ENCODE measurements at regions not wholly inside any gene's neighbourhood (a gene's known extent, or its start where the extent isn't known, plus 50 kb on each side); places are given as distances from the start of the nearest gene placed in this dataset.

DNA sequence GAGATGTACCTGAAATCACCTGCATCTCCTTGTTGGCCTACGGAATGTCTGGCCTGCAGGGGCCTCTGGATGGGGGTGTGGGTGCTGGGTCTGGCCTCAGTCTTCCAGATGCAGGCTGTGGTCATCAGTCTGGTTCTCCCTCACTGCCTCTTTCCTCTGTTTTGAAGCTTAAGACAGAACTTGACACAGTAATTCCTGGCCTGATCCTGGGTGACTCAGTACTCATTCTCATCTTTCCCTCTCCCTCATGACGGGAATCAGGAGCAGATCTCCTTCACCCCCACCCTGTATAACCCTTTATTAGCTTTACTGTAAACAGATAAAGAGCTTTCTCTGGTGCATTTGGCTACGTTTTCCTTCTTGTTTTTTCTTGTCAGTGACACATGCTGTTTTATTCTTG is 89.3 kb upstream of the ADAMTS16 start:
- Histone ChIP-seq H3K27ac (no peak overlapping the region), H3K4me1 (no peaks in the 10 kb centered on the region), H3K4me3 (no peak overlapping the region), H3K9me3 (no peaks in the 10 kb centered on the region), H3K27me3 (no peaks in the 10 kb centered on the region), H3K36me3 (no peaks in the 10 kb centered on the region)
- no peak for TF ChIP-seq POLR2AphosphoS5 (IDR thresholded peaks at IDR 0.05)
- TF ChIP-seq CTCF (IDR thresholded peaks at IDR 0.05) = no peak
- TF ChIP-seq EP300 (IDR thresholded peaks at IDR 0.05) = no peak
- no peak for TF ChIP-seq POLR2A (IDR thresholded peaks at IDR 0.05)
- no peak for DNase-seq
- 33 to 41% (median 38%) methylated on average over 3 of the region's 3 CpGs for WGBS, 5 donors
- intact Hi-C loops (cut with DNase I; ENCODE audit: low total_unique reads) = no loop called here

- no peak overlapping the region for H3K27ac ChIP-seq
- no peaks in the 10 kb centered on the region for H3K9me3 ChIP-seq
- 83 to 96% (median 91%) methylated on average over 1 of the region's 1 CpG for WGBS, 5 donors
- no peak for DNase-seq
- no peak for TF ChIP-seq EP300 (IDR thresholded peaks at IDR 0.05)
- no peak for TF ChIP-seq POLR2A (IDR thresholded peaks at IDR 0.05)
- no peaks in the 10 kb centered on the region for H3K36me3 ChIP-seq
- no peaks in the 10 kb centered on the region for H3K27me3 ChIP-seq
- no peak overlapping the region for H3K4me3 ChIP-seq
- H3K4me1 ChIP-seq = peaks cover 0 to 5% (median 2%) of the 10 kb centered on the region in 4 donors
- intact Hi-C loops (cut with DNase I; ENCODE audit: low total_unique reads) = no loop called here
These were observed 84.4 kb upstream of the ADAMTS16 start for GRCh38 chr5:5055712-5056111.

- peaks cover 0 to 5% (median 2%) of the 10 kb centered on the region in 4 donors for H3K4me1 ChIP-seq
- intact Hi-C loops (cut with DNase I; ENCODE audit: low total_unique reads) = no loop called here
- DNase-seq = no peak
- no peak overlapping the region for H3K27ac ChIP-seq
- H3K36me3 ChIP-seq = no peaks in the 10 kb centered on the region
- TF ChIP-seq POLR2AphosphoS5 (IDR thresholded peaks at IDR 0.05) (no peak), EP300 (IDR thresholded peaks at IDR 0.05) (no peak), CTCF (IDR thresholded peaks at IDR 0.05) (no peak), POLR2A (IDR thresholded peaks at IDR 0.05) (no peak)
- no peaks in the 10 kb centered on the region for H3K9me3 ChIP-seq
- WGBS, 5 donors = 90 to 94% (median 92%) methylated on average over 12 of the region's 12 CpGs
- no peaks in the 10 kb centered on the region for H3K27me3 ChIP-seq
- no peak overlapping the region for H3K4me3 ChIP-seq
These were observed 78.3 kb upstream of the ADAMTS16 start for GRCh38 chr5:5061836-5062235.

GRCh38 chr5:5062525-5063302 is 77.4 kb upstream of the ADAMTS16 start:
- Histone ChIP-seq H3K4me1 (peaks cover 0 to 5% (median 2%) of the 10 kb centered on the region in 4 donors), H3K27ac (no peak overlapping the region), H3K27me3 (no peaks in the 10 kb centered on the region), H3K36me3 (no peaks in the 10 kb centered on the region), H3K9me3 (no peaks in the 10 kb centered on the region), H3K4me3 (no peak overlapping the region)
- intact Hi-C loops (cut with DNase I; ENCODE audit: low total_unique reads) = no loop called here
- 56 to 72% (median 63%) methylated on average over 5 of the region's 5 CpGs for WGBS, 5 donors
- TF ChIP-seq EP300 (IDR thresholded peaks at IDR 0.05) (no peak), CTCF (IDR thresholded peaks at IDR 0.05) (no peak), POLR2AphosphoS5 (IDR thresholded peaks at IDR 0.05) (no peak)
- no peak for DNase-seq

DNA sequence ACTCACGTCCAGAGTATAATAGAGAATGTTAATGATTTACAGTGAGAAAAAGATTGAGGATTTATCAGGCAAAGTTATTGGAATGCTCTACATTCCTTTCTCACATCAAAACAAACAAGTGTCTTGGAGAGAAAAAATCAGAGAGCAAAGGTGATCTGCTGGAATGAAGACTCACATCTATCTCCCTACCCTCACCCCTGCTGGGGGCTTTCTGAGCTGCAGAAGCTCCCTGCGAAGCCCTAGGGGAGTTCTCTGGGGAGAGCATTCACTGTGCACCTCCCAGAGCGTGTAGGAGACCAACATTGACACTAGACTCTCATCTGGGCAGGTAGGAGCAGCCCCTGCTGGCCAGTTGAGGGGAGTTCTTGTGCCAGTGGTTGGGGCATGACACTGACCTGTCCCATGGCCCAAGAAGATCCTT is 76.6 kb upstream of the ADAMTS16 start:
- Histone ChIP-seq H3K4me1 (peaks cover 0 to 5% (median 2%) of the 10 kb centered on the region in 4 donors), H3K27me3 (no peaks in the 10 kb centered on the region), H3K36me3 (no peaks in the 10 kb centered on the region), H3K4me3 (no peak overlapping the region), H3K9me3 (no peaks in the 10 kb centered on the region), H3K27ac (no peak overlapping the region)
- intact Hi-C loops (cut with DNase I; ENCODE audit: low total_unique reads) = no loop called here
- WGBS, 5 donors = 45 to 64% (median 57%) methylated on average over 3 of the region's 3 CpGs
- TF ChIP-seq EP300 (IDR thresholded peaks at IDR 0.05) (no peak), POLR2AphosphoS5 (IDR thresholded peaks at IDR 0.05) (no peak)
- no peak for DNase-seq
